HG03175 (cell line): ENCODE measurements at regions not wholly inside any gene's neighbourhood (a gene's known extent, or its start where the extent isn't known, plus 50 kb on each side); places are given as distances from the start of the nearest gene placed in this dataset.

ENCODE experiments used
- ATAC-seq: cut with Tn5 transposase; IDR thresholded peaks from one replicate; pipeline ENCODE4 v1.9.1; 2021; ENCODE audit warnings: mild to moderate bottlenecking, moderate library complexity; ENCODE audit not compliant: unreplicated experiment

DNA sequence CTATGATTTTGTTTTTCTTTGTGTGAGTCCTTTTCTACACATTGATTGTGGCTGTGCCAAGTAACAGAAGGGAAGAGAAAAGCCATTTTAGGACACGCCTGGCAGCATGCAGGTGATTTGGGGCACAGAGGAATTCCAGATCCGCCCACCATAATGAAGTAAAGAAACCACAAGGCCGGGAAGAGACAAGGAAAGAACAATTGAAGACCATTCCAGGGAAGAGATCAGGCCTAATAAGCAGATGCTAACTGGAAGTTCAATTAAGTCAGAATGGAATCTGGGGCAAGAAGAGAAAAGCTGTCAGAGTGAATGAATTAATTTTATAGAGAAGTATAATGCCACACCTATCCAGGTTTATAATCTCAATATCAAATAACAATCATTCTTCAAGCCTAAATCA, 110.2 kb upstream of the ISL1 start:
- ATAC-seq = no peak

DNA sequence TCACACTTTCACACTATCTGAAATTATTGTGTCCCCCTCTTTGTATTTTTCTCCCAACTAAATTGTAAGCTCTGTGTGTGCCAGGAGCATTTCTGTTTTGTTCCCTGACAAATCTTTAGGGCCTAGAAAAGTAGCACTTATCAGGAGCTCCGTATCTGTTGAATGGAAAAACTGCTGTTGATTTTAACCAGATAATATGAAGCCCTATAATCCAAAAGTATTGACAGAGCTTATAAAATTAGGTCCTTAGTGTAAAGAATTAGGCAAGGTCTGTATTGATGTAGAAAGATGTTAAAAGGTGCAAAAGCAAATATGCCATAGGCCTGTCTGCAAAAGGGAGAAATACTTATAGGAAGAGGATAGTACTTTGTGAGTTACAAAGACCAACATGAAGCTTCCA, 109.4 kb upstream of the ISL1 start:
- no peak for ATAC-seq

DNA sequence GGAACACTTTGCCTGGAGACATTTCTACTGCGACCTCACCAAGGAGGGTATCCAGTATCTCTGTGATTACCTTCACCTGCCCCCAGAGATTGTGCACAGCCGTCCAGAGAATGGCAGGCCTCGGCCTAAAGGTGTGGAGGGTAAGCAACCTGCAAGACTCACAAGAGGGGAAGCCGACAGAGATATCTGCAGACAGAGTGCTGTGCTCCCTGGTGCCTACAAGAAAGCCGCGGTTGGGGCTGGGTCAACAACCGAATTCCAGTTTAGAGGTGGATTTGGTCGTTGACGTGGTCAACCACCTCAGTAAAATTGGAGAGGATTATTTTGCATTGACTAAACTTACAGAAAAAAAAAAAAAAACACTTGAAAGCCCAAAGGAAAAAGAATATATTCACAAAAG, 107.8 kb upstream of the ISL1 start:
- ATAC-seq = no peak

DNA sequence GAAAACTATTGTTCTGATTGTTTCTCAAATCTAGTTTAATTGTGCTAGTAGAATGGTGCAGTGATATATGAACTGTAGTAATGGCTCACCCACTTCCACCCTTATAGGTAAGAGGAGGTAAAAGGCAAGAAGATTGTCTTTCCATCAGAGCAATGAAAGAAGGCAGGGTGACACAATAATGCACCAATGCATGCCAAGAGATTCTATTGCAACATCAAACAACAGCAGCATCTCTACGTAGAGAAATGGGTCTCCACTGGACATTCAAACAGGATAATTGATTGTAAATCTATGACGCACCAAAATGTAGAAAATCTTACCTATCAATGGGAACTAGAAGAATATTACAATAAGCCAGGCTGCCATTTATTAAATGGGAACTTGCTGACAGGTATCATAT, 107.0 kb upstream of the ISL1 start:
- no peak for ATAC-seq

DNA sequence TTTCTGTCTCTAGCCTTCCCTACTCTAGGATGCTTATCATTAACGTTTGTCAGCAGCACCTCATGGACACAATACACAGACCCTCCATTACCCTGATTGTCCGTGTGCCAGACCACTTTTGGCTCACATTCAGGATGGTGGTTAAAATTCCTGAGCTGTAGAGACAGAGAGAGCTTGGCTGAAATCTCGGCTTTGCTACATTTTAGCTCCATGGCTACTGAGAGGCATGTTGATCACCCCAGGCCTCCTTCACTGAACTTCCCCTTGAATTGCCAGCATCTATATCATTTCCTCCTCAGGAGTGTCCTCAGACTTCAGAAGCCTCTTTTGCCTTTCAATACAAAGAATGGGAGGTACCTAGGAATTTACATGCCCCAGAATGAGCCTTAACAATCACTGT, 104.7 kb upstream of the ISL1 start:
- no peak for ATAC-seq

DNA sequence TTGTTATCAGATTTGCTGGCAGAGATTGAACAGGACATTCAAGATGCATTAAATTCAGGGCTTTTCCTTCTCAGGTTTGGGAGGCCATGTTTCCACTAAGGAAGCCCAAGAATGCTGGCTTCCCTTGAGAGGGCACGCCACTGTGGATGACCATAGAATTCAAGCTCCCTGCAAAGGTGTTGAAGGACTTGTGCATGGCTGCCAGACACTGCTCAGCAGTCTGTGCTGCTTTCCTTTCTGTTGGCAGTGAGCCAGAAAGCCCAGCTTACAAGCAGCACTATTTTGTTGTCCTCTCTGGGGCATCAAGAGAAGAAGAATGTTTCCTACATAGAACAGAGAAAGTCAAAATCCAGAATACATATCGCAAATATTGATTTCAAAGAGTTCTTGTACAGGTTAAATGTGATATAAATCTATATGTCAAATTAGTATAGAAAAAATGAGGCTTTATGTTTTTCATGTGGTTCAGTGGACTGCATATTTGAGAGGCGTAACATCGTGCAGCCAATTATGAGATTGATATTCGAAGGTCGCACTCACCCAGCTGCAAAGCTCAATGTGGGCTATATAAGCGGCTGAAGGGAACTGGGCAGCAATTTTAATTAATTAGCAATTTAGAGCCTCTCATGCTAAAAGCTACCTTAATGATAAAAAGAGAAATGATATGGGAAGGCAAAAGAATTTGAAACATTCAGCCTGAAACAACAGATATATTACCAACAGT, 103.1 kb upstream of the ISL1 start:
- ATAC-seq = no peak

DNA sequence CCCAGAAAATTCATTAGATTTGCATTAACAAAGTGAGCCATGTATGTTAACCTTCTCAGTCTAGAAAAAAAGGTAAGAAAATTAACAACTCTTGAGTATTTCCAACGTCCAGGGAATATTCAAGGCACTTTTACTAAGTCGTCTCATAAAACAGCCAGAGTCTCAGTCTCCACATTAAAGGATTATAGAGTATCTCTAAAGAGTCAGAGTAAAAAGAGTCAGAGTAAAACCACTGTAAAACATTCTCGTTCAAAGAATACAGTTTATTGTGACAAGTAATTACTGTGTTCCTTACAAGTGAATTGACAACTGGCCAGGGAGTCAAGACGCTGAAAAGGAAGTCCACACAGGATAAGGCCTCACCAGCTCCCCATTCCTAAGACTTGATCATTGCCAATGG, 97.2 kb upstream of the ISL1 start:
- no peak for ATAC-seq

DNA sequence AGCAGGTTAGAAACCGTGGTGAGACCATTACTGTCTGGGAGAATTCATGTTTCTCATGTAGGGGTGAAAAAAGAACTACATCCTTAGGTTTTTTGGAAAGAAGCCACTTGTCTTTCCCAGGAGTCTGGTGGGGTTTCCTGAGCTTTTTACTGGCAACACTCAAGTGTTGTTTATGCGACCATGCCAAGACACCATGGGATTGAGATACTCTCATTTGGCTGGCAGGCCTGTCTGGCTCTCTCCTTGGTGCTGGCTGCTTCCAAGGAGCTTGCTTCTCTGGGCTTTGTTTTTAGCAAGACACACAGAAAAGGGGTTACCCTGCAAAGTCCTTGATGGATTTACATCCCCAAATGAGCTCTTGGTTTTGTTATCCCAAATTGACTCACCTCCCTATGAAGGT, 80.9 kb upstream of the ISL1 start:
- ATAC-seq = no peak

DNA sequence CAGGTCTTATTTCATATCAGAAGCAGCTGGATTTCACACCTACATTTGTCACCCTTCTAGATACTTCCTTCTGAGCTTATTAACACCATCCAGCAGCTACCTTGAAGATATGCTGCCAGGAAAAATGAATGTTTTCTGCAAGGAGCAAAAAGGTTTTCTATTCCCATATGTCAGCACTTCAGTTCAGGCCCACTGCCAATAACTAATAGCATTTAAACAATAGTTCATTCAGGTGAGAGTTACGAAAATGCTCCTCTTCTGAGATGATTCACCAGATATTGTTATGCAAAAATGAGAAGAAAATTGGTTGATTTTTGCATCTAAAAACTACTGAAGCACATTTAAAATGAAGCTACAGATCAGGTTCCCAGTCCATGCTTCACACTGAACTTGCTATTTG, 56.4 kb upstream of the ISL1 start:
- no peak for ATAC-seq
